ENCODE measurements at regions not wholly inside any gene's neighbourhood (a gene's known extent, or its start where the extent isn't known, plus 50 kb on each side); places are given as distances from the start of the nearest gene placed in this dataset.
"Not testable (repeated sequence)": the region's sequence is repeated elsewhere in the genome, so short reads cannot be mapped to it uniquely, and the experiment has no call there.

DNA sequence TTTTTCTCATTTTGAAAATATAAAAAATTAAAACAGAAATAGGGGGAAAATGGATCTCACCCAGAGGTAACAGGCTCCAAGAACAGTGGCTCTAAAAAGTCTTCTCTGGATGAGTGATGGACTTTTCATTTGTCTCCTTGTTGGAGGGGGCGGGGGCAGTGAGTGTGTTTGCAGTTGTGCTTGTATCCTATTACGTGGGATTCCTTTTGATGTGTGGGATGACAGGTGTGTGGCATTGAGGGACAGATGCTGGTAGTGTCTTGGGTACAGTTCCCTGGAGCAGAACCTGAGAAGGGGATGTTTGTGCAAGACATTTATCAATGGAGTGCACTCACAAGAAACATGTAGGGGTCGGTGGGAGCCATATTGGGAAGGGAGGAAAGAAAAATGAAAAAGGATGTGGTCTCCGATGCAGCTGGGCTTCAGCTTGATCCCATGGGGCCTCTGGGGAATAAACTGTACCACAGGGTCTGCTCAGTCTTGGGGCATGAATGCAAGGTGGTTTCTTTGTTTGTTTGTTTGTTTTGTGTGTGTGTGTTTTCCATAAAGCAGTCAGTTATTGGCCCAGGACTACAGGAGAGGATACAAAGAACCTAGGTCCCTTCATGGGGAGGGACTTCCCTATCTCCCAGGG, 120.0 kb upstream of the SLC35G4 start:
- POLR2A ChIA-PET = no interaction called here
- Mint-ChIP-seq H3K27me3 (peaks cover 0 to 3% of the 10 kb centered on the region in 2 donors), H3K4me3 (no peak overlapping the region), H3K9me3 (peaks cover 0 to 2% (median 0%) of the 10 kb centered on the region in 5 donors), H3K4me1 (no peaks in the 10 kb centered on the region), H3K36me3 (no peaks in the 10 kb centered on the region), H3K27ac (no peak overlapping the region)
- H3K4me3 ChIP-seq (ENCODE audit: low read length) = no peak overlapping the region
- no peaks in the 10 kb centered on the region for H3K27me3 ChIP-seq (ENCODE audit: insufficient read depth, low read length, poor library complexity, severe bottlenecking)
- H3K36me3 ChIP-seq (ENCODE audit: insufficient read depth, low read length) = no peaks in the 10 kb centered on the region
- no peak overlapping the region for H3K27ac ChIP-seq (ENCODE audit: low read depth, low read length)
- CTCF ChIA-PET = no interaction called here
- no peak for DNase-seq
- no peaks in the 10 kb centered on the region for H3K9me3 ChIP-seq (ENCODE audit: low read length)
- H3K4me1 ChIP-seq (ENCODE audit: insufficient read depth, low read length) = no peaks in the 10 kb centered on the region

DNA sequence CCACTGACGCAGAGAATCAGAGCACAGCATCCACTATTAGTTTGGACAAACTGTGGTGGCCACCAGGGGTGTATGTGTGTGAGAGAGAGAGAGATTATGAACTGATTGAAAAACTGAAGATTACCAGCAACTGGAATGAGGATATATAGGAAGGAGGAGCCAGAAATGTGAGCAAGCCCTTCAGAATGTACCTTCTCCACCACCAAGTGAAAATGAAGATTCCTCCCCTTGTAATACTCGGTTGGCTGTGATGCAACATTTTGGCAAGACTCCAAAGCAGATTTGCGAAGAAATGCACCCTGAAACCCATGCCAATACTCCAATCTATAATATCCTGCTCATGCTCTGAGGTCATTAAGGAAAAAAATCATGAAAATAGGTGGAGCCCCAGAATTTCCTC, 121.2 kb upstream of the SLC35G4 start:
- H3K4me3 ChIP-seq (ENCODE audit: low read length) = no peak overlapping the region
- H3K36me3 ChIP-seq (ENCODE audit: insufficient read depth, low read length) = no peaks in the 10 kb centered on the region
- no peak overlapping the region for H3K4me3 Mint-ChIP-seq
- no peak overlapping the region for H3K27ac Mint-ChIP-seq
- DNase-seq = no peak
- peaks cover 0 to 3% of the 10 kb centered on the region in 2 donors for H3K27me3 Mint-ChIP-seq
- no peaks in the 10 kb centered on the region for H3K4me1 ChIP-seq (ENCODE audit: insufficient read depth, low read length)
- H3K4me1 Mint-ChIP-seq = no peaks in the 10 kb centered on the region
- H3K27me3 ChIP-seq (ENCODE audit: insufficient read depth, low read length, poor library complexity, severe bottlenecking) = no peaks in the 10 kb centered on the region
- H3K27ac ChIP-seq (ENCODE audit: low read depth, low read length) = no peak overlapping the region
- ChIA-PET CTCF (no interaction called here), POLR2A (no interaction called here)
- H3K9me3 Mint-ChIP-seq = peaks cover 0 to 2% (median 0%) of the 10 kb centered on the region in 5 donors
- no peaks in the 10 kb centered on the region for H3K36me3 Mint-ChIP-seq
- no peaks in the 10 kb centered on the region for H3K9me3 ChIP-seq (ENCODE audit: low read length)

DNA sequence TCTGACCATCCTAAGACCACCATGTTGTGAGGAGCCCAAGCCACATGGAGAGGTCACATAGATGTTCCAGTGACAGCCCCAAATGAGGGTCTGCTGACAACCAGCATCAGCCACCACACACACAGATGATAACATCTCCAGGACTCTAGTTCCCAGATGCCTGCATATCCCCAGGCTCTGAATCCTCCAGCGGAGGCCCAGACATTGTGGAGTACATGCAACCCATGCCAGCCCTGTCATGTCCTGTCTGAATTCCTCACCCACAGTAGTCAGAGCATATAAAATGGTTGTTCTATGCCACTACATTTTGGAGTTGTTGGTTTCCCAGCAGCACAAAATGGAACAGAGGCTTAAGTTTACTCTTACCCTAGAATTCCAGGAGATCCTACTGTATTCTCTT, 122.0 kb upstream of the SLC35G4 start:
- no peaks in the 10 kb centered on the region for H3K36me3 Mint-ChIP-seq
- Histone ChIP-seq H3K4me1 (ENCODE audit: insufficient read depth, low read length) (no peaks in the 10 kb centered on the region), H3K36me3 (ENCODE audit: insufficient read depth, low read length) (no peaks in the 10 kb centered on the region), H3K9me3 (ENCODE audit: low read length) (no peaks in the 10 kb centered on the region), H3K27me3 (ENCODE audit: insufficient read depth, low read length, poor library complexity, severe bottlenecking) (no peaks in the 10 kb centered on the region), H3K27ac (ENCODE audit: low read depth, low read length) (no peak overlapping the region), H3K4me3 (ENCODE audit: low read length) (no peak overlapping the region)
- no peaks in the 10 kb centered on the region for H3K4me1 Mint-ChIP-seq
- H3K9me3 Mint-ChIP-seq = peaks cover 0 to 2% (median 0%) of the 10 kb centered on the region in 5 donors
- peaks cover 0 to 3% of the 10 kb centered on the region in 2 donors for H3K27me3 Mint-ChIP-seq
- no peak overlapping the region for H3K4me3 Mint-ChIP-seq
- H3K27ac Mint-ChIP-seq = no peak overlapping the region
- DNase-seq = no peak
- POLR2A ChIA-PET = no interaction called here
- CTCF ChIA-PET = no interaction called here

DNA sequence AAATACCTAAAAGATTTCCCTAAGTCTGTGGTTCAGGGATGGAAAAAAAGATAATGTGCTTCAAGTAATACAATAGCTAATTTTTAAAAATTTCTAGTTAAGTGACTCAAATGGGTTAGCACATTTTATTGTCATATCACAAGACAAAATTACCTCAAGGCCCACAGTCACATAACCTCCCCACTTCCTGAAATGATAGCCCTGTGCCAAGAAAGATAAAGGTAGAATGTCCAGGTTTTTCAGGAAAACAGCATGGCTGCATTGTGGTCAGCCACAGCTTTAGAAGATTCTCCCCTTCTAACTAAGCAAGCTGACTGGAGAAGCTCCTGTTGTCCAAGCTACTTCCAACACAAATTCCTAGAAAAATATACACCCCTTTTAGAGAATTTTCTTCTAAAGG, 127.1 kb upstream of the SLC35G4 start:
- ChIA-PET POLR2A (no interaction called here), CTCF (no interaction called here)
- Mint-ChIP-seq H3K4me3 (no peak overlapping the region), H3K9me3 (peaks cover 0 to 6% (median 0%) of the 10 kb centered on the region in 5 donors), H3K27me3 (peaks cover 0 to 14% of the 10 kb centered on the region in 2 donors), H3K4me1 (no peaks in the 10 kb centered on the region), H3K27ac (no peak overlapping the region), H3K36me3 (no peaks in the 10 kb centered on the region)
- DNase-seq = no peak
- H3K4me3 ChIP-seq (ENCODE audit: low read length) = no peak overlapping the region
- no peaks in the 10 kb centered on the region for H3K36me3 ChIP-seq (ENCODE audit: insufficient read depth, low read length)
- no peak overlapping the region for H3K27ac ChIP-seq (ENCODE audit: low read depth, low read length)
- no peaks in the 10 kb centered on the region for H3K9me3 ChIP-seq (ENCODE audit: low read length)
- H3K27me3 ChIP-seq (ENCODE audit: insufficient read depth, low read length, poor library complexity, severe bottlenecking) = no peaks in the 10 kb centered on the region
- H3K4me1 ChIP-seq (ENCODE audit: insufficient read depth, low read length) = no peaks in the 10 kb centered on the region

DNA sequence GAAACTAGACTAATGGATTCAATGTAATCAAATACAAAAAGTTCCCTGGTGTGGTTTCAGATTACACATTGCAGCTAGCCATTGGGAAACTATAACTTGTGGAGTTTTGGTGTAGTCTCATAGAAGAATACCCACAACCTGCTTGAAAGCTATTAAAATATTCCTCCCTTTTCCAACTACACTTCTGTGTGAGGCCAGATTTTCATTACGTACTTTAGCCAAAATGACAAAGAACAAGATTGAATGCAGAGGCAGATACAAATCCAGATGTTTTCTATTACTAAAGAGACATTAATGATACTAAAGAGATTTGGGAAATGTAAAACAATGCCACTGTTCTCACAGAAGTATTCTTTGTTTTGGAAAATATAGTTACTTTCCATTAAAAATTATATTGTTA, 128.7 kb upstream of the SLC35G4 start:
- H3K36me3 ChIP-seq (ENCODE audit: insufficient read depth, low read length) = no peaks in the 10 kb centered on the region
- H3K4me1 ChIP-seq (ENCODE audit: insufficient read depth, low read length) = no peaks in the 10 kb centered on the region
- Mint-ChIP-seq H3K9me3 (peaks cover 0 to 6% (median 0%) of the 10 kb centered on the region in 5 donors), H3K27me3 (peaks cover 0 to 14% of the 10 kb centered on the region in 2 donors), H3K4me3 (no peak overlapping the region), H3K27ac (no peak overlapping the region), H3K4me1 (no peaks in the 10 kb centered on the region), H3K36me3 (no peaks in the 10 kb centered on the region)
- H3K27ac ChIP-seq (ENCODE audit: low read depth, low read length) = no peak overlapping the region
- H3K27me3 ChIP-seq (ENCODE audit: insufficient read depth, low read length, poor library complexity, severe bottlenecking) = no peaks in the 10 kb centered on the region
- H3K4me3 ChIP-seq (ENCODE audit: low read length) = no peak overlapping the region
- ChIA-PET CTCF (no interaction called here), POLR2A (no interaction called here)
- no peaks in the 10 kb centered on the region for H3K9me3 ChIP-seq (ENCODE audit: low read length)
- DNase-seq = no peak

DNA sequence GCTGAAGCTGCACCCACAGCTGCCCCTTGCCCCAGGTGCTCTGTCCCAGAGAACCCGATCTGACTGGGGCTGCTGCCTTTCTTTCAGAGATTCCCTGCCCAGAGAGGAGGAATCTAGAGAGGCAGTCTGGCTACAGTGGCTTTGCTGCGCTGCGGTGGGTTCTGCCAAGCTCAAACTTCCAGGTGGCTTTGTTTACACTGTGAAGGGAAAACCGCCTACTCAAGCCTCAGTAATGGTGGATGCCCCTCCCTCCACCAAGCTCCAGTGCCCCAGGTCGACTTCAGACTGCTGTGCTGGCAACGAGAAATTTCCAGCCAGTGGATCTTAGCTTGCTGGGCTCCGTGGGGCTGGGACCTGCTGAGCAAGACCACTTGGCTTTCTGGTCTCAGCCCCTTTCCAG, 130.4 kb upstream of the SLC35G4 start:
- H3K4me3 Mint-ChIP-seq; POLR2A ChIA-PET; H3K9me3 ChIP-seq (ENCODE audit: low read length); H3K27ac Mint-ChIP-seq; H3K36me3 Mint-ChIP-seq; DNase-seq; H3K4me1 ChIP-seq (ENCODE audit: insufficient read depth, low read length); H3K4me1 Mint-ChIP-seq; H3K27ac ChIP-seq (ENCODE audit: low read depth, low read length); H3K9me3 Mint-ChIP-seq; H3K27me3 ChIP-seq (ENCODE audit: insufficient read depth, low read length, poor library complexity, severe bottlenecking); H3K36me3 ChIP-seq (ENCODE audit: insufficient read depth, low read length); CTCF ChIA-PET; H3K4me3 ChIP-seq (ENCODE audit: low read length): not testable (repeated sequence)
- peaks cover 0 to 14% of the 10 kb centered on the region in 2 donors for H3K27me3 Mint-ChIP-seq

DNA sequence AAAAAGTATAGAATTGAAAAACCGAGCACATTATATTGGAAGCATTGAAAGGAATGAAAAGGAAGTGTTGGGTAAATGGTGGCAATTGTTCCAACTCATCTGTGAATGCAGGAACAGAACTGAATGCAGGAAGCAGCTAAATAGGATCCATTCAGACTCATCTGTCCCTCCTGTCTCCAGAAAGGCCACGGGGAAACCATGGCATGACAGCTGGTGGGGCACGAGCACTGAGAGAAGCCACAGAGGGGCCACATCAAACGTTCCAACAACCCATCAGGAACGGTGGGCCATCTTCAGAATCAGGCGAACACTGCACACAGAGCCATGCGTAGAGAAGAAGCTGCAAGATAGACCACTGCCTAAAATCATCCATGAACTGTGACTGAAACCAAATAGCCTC, 138.5 kb upstream of the SLC35G4 start:
- Histone ChIP-seq H3K36me3 (ENCODE audit: insufficient read depth, low read length) (no peaks in the 10 kb centered on the region), H3K27ac (ENCODE audit: low read depth, low read length) (no peak overlapping the region), H3K27me3 (ENCODE audit: insufficient read depth, low read length, poor library complexity, severe bottlenecking) (no peaks in the 10 kb centered on the region), H3K4me1 (ENCODE audit: insufficient read depth, low read length) (no peaks in the 10 kb centered on the region), H3K9me3 (ENCODE audit: low read length) (no peaks in the 10 kb centered on the region), H3K4me3 (ENCODE audit: low read length) (no peak overlapping the region)
- CTCF ChIA-PET = no interaction called here
- no peaks in the 10 kb centered on the region for H3K4me1 Mint-ChIP-seq
- peaks cover 0 to 3% (median 0%) of the 10 kb centered on the region in 5 donors for H3K9me3 Mint-ChIP-seq
- H3K27ac Mint-ChIP-seq = no peak overlapping the region
- H3K36me3 Mint-ChIP-seq = no peaks in the 10 kb centered on the region
- H3K4me3 Mint-ChIP-seq = no peak overlapping the region
- DNase-seq = no peak
- POLR2A ChIA-PET = no interaction called here
- no peaks in the 10 kb centered on the region for H3K27me3 Mint-ChIP-seq

DNA sequence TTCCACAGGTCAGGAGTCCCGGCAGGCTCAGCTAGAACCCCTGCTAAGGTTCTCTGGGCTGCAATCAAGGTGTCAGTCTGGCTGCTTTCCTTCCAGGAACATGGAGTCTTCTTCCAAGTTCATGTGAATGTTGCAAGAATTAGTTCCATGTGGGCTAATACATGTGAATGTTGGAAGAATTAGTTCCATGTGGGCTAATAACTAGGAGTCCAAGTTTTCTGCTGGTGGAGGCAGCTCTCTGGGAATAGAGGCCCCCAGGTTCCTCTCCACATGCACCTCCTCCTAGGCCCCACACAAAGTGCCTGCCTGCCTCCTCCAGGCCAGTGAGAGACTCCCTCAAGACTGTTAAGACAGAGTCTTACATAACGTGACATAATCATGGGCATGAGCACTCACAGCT, 140.8 kb upstream of the SLC35G4 start:
- Histone ChIP-seq H3K9me3 (ENCODE audit: low read length) (no peaks in the 10 kb centered on the region), H3K4me1 (ENCODE audit: insufficient read depth, low read length) (no peaks in the 10 kb centered on the region), H3K4me3 (ENCODE audit: low read length) (no peak overlapping the region), H3K27me3 (ENCODE audit: insufficient read depth, low read length, poor library complexity, severe bottlenecking) (no peaks in the 10 kb centered on the region), H3K27ac (ENCODE audit: low read depth, low read length) (no peak overlapping the region), H3K36me3 (ENCODE audit: insufficient read depth, low read length) (no peaks in the 10 kb centered on the region)
- Mint-ChIP-seq H3K4me1 (no peaks in the 10 kb centered on the region), H3K4me3 (no peak overlapping the region), H3K27ac (no peak overlapping the region), H3K27me3 (peaks cover 0 to 6% of the 10 kb centered on the region in 2 donors), H3K9me3 (no peaks in the 10 kb centered on the region), H3K36me3 (no peaks in the 10 kb centered on the region)
- DNase-seq = no peak
- ChIA-PET POLR2A (no interaction called here), CTCF (no interaction called here)

DNA sequence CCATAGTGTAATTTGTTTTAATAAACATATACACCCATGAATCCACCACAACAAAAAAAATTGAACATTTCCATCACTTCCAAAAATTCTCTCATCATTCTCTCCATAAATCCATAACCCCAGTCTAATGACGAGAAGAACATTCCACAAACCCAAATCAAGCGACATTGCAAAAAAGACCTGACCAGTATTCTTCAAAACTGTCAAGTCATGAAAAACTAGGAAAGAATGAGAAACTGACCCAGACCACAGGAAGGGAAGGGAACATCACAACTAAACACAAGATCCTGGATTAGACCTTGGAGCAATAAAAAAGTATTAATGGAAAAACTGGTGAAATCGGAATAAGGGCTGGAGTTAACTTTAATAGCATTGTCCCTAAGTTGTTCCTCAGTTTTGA, 141.3 kb upstream of the SLC35G4 start:
- no peaks in the 10 kb centered on the region for H3K36me3 Mint-ChIP-seq
- no peaks in the 10 kb centered on the region for H3K36me3 ChIP-seq (ENCODE audit: insufficient read depth, low read length)
- H3K4me3 Mint-ChIP-seq = no peak overlapping the region
- POLR2A ChIA-PET = no interaction called here
- H3K27me3 ChIP-seq (ENCODE audit: insufficient read depth, low read length, poor library complexity, severe bottlenecking) = no peaks in the 10 kb centered on the region
- H3K27ac ChIP-seq (ENCODE audit: low read depth, low read length) = no peak overlapping the region
- H3K27me3 Mint-ChIP-seq = peaks cover 0 to 6% of the 10 kb centered on the region in 2 donors
- H3K9me3 ChIP-seq (ENCODE audit: low read length) = no peaks in the 10 kb centered on the region
- H3K4me3 ChIP-seq (ENCODE audit: low read length) = no peak overlapping the region
- CTCF ChIA-PET = no interaction called here
- no peaks in the 10 kb centered on the region for H3K4me1 ChIP-seq (ENCODE audit: insufficient read depth, low read length)
- no peak for DNase-seq
- no peak overlapping the region for H3K27ac Mint-ChIP-seq
- no peaks in the 10 kb centered on the region for H3K9me3 Mint-ChIP-seq
- no peaks in the 10 kb centered on the region for H3K4me1 Mint-ChIP-seq
